ENCODE measurements at regions not wholly inside any gene's neighbourhood (a gene's known extent, or its start where the extent isn't known, plus 50 kb on each side); places are given as distances from the start of the nearest gene placed in this dataset.

DNA sequence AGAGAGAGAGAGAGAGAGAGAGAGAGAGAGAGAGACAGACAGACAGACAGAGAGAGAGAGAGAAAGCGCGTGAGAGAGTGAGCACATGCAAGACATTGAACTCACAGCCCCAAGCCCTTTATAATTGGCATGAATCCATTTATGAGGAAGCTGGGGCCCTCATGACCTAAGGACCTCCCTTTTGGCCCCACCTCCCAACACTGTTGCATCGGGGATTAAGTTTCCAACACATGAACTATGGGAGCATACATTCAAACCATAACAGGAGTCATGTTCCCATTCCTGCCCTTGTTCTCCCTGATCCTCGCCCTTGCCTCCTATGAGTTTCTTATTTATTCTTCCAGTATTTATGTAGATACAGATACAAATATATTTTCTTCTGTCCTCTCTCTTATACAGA, 269.8 kb upstream of the ARX start:
- no peaks in the 10 kb centered on the region for H3K36me3 Mint-ChIP-seq (ENCODE audit: low read depth)
- H3K9me3 Mint-ChIP-seq, result peaks cover 5% of the 10 kb centered on the region
- no peak for DNase-seq (ENCODE audit: low read depth, low spot score)
- H3K4me3 Mint-ChIP-seq, result no peak overlapping the region
- H3K27ac Mint-ChIP-seq (ENCODE audit: unreplicated experiment), result no peak overlapping the region
- H3K4me1 Mint-ChIP-seq, result no peaks in the 10 kb centered on the region
- TF ChIP-seq, protein P1, sequence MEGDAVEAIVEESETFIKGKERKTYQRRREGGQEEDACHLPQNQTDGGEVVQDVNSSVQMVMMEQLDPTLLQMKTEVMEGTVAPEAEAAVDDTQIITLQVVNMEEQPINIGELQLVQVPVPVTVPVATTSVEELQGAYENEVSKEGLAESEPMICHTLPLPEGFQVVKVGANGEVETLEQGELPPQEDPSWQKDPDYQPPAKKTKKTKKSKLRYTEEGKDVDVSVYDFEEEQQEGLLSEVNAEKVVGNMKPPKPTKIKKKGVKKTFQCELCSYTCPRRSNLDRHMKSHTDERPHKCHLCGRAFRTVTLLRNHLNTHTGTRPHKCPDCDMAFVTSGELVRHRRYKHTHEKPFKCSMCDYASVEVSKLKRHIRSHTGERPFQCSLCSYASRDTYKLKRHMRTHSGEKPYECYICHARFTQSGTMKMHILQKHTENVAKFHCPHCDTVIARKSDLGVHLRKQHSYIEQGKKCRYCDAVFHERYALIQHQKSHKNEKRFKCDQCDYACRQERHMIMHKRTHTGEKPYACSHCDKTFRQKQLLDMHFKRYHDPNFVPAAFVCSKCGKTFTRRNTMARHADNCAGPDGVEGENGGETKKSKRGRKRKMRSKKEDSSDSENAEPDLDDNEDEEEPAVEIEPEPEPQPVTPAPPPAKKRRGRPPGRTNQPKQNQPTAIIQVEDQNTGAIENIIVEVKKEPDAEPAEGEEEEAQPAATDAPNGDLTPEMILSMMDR (conservative IDR thresholded peaks at IDR 0.05), result no peak
- H3K27me3 Mint-ChIP-seq (ENCODE audit: low read depth), result no peaks in the 10 kb centered on the region

DNA sequence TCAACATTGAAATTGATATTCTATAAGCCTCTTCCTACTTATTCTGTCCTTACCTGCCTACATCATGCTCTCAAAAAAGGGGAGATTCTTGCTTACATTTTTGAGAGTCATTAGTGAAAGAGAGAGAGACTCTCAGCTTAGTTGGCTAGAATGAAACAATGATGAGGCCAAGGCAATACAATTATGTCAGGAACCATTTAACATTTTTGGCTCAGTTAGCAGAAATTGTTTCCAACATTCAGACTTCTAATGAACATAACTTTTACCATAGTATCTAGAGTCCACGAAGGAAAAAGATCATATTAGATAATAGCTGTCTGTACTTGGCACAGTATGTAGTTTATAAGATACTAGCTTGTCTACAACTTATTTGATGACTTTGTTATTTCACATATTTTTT, 263.7 kb upstream of the ARX start:
- Mint-ChIP-seq H3K27me3 (ENCODE audit: low read depth) (no peaks in the 10 kb centered on the region), H3K36me3 (ENCODE audit: low read depth) (no peaks in the 10 kb centered on the region)
- TF ChIP-seq, protein P1 (conservative IDR thresholded peaks at IDR 0.05), result no peak

DNA sequence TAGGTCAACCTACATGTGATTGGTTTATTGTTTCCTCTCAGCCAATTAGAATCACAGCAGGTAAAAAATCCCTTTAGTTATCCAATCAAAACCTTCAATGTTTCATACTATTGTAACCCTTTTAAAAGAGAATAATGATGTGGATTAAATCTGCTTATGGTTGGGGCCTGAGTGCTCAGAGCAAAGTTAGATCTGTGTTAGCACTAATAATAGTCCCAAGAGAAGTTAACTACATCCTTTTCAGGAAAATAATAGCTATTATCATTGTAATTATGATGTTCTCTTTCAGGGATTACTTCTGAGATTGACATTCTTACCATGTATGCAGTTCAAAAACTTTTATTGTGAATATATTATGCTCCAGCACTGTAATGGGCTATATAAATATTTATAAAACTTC, 262.6 kb upstream of the ARX start:
- peaks cover 3% of the 10 kb centered on the region for H3K9me3 Mint-ChIP-seq
- H3K4me1 Mint-ChIP-seq, result peaks cover 4% of the 10 kb centered on the region
- no peaks in the 10 kb centered on the region for H3K36me3 Mint-ChIP-seq (ENCODE audit: low read depth)
- no peaks in the 10 kb centered on the region for H3K27me3 Mint-ChIP-seq (ENCODE audit: low read depth)
- TF ChIP-seq, protein P1 (conservative IDR thresholded peaks at IDR 0.05), result no peak
- H3K4me3 Mint-ChIP-seq, result no peak overlapping the region
- H3K27ac Mint-ChIP-seq (ENCODE audit: unreplicated experiment), result no peak overlapping the region
- no peak for DNase-seq (ENCODE audit: low read depth, low spot score)

More for the DNA sequence above, 263.7 kb upstream of the ARX start:
- no peak for DNase-seq (ENCODE audit: low read depth, low spot score)
- no peak overlapping the region for H3K27ac Mint-ChIP-seq (ENCODE audit: unreplicated experiment)
- no peaks in the 10 kb centered on the region for H3K9me3 Mint-ChIP-seq
- peaks cover 4% of the 10 kb centered on the region for H3K4me1 Mint-ChIP-seq
- no peak overlapping the region for H3K4me3 Mint-ChIP-seq

DNA sequence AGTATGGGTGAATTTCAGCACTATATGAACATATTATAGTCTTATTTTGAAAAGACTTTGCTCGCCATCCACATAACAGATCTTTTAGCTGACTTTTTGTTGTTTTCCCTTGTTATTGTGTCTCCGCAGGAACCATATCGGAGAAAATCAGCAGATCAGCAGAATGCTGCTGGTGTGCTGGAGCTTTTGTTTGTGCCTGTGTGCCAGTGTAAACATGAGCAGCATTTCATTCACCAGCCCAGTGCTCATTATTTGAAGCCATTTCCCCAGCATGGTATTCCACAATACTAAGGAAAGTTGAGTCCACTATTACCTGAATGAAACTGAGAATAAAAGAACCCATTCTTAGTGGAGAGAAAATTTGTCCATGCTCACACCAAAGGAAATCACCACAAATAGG, 261.8 kb upstream of the ARX start:
- DNase-seq (ENCODE audit: low read depth, low spot score), result no peak
- Mint-ChIP-seq H3K27me3 (ENCODE audit: low read depth) (no peaks in the 10 kb centered on the region), H3K4me3 (no peak overlapping the region), H3K27ac (ENCODE audit: unreplicated experiment) (peak overlapping the region; percentile 83), H3K9me3 (peaks cover 3% of the 10 kb centered on the region), H3K36me3 (ENCODE audit: low read depth) (no peaks in the 10 kb centered on the region), H3K4me1 (peaks cover 4% of the 10 kb centered on the region)
- TF ChIP-seq, protein P1 (conservative IDR thresholded peaks at IDR 0.05), result no peak

DNA sequence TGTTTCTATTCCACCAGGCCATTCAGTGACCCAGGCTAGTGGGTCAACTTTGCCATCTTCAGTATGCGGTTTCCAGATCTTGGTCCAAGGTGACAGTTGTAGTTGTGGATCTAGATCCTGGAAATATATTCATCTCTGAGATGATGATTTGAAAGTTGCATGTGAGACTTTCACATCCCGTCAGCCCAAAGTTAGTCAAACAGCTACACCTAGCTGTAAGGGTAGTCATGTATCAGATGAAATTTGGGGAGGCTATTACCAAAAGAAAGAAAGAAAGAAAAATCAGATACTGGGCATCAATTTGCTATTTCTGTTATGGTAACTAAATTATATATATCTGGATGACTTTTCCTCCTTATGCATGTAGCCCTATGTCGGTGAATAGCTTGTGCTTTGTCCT, 259.4 kb upstream of the ARX start:
- no peak for DNase-seq (ENCODE audit: low read depth, low spot score)
- Mint-ChIP-seq H3K27me3 (ENCODE audit: low read depth) (no peaks in the 10 kb centered on the region), H3K4me3 (no peak overlapping the region), H3K27ac (ENCODE audit: unreplicated experiment) (no peak overlapping the region), H3K36me3 (ENCODE audit: low read depth) (no peaks in the 10 kb centered on the region), H3K9me3 (peaks cover 3% of the 10 kb centered on the region), H3K4me1 (peaks cover 4% of the 10 kb centered on the region)
- TF ChIP-seq, protein P1 (conservative IDR thresholded peaks at IDR 0.05), result no peak

DNA sequence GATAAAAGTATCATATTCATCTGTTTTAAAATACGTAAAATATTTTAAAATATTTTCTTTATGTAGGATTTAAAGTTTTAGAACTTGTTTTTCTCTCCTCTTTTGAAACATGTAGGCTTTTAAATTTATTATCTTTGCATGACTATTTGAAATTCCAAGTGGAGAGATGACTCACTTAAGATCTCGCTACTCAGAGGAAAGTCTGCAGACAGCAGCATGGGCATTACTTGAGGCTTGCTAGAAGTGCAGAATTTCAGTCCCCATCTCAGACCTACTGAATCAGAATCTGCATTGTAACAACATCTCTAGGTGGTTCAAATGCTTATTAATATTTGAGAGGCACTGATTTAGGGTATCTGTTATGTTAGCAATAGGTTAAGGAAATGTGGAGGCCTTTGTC, 225.7 kb upstream of the ARX start:
- Mint-ChIP-seq H3K27ac (ENCODE audit: unreplicated experiment) (no peak overlapping the region), H3K4me3 (no peak overlapping the region), H3K27me3 (ENCODE audit: low read depth) (no peaks in the 10 kb centered on the region), H3K9me3 (peaks cover 3% of the 10 kb centered on the region), H3K4me1 (no peaks in the 10 kb centered on the region), H3K36me3 (ENCODE audit: low read depth) (no peaks in the 10 kb centered on the region)
- no peak for DNase-seq (ENCODE audit: low read depth, low spot score)
- TF ChIP-seq, protein P1 (conservative IDR thresholded peaks at IDR 0.05), result no peak

Measured in neural crest cell (in vitro differentiated cells).